ENCODE measurements at regions not wholly inside any gene's neighbourhood (a gene's known extent, or its start where the extent isn't known, plus 50 kb on each side); places are given as distances from the start of the nearest gene placed in this dataset.

GRCh38 chr20:56945057-56945456 is 316.0 kb downstream of the TFAP2C start:
- ChIA-PET RAD21 (ENCODE audit: low non-redundant PET in 1 of 2, low total read pairs in 2 of 2, uncharacterized antibody in 2 of 2, unreplicated experiment in 2 of 2) (no interaction called here), CTCF (interaction anchor here (0.9 to 1.0 kb wide), 2 partner anchors 101 to 316 kb away, joined by 4 read pairs; partner anchors contain the start of gene TFAP2C), POLR2A (no interaction called here)
- no peaks in the 10 kb centered on the region for H3K79me2 ChIP-seq (ENCODE audit: insufficient read depth, low read length)
- ATAC-seq (no peak), DNase-seq (ENCODE audit: low read depth, low spot score) (no peak)
- H4K20me1 ChIP-seq (ENCODE audit: insufficient read depth): no peaks in the 10 kb centered on the region
- no peak overlapping the region for H3K4me2 ChIP-seq (ENCODE audit: low read length)
- no peak overlapping the region for H3K27ac ChIP-seq (ENCODE audit: low read depth, low read length)
- no peaks in the 10 kb centered on the region for H3K36me3 ChIP-seq (ENCODE audit: control insufficient read depth in 1 of 2, insufficient read depth in 2 of 2, low read length in 2 of 2)
- H3K9me2 ChIP-seq (ENCODE audit: insufficient read depth): no peaks in the 10 kb centered on the region
- no peak overlapping the region for H2AFZ ChIP-seq (ENCODE audit: low read depth, low read length, poor library complexity, severe bottlenecking)
- no TSS peak for BruUV-seq (replicated peaks)
- intact Hi-C loops (cut with micrococcal nuclease): no loop called here
- no peak overlapping the region for H3K4me3 ChIP-seq (replicated peaks in 1 of 2; ENCODE audit: low read depth in 1 of 2, low read length in 2 of 2)
- TF ChIP-seq RAD21 (IDR thresholded peaks at IDR 0.05; ENCODE audit: low read depth): peak; percentile 16; the same call in 1 of the 2 replicates
- no peak for TF ChIP-seq SIN3A (IDR thresholded peaks at IDR 0.05; ENCODE audit: low read depth)
- peaks cover 12% of the 10 kb centered on the region for H3K27me3 ChIP-seq (ENCODE audit: insufficient read depth, low read length)
- H3K9ac ChIP-seq (ENCODE audit: low read length): no peak overlapping the region
- H3K4me1 ChIP-seq (ENCODE audit: control insufficient read depth in 1 of 2, insufficient read depth in 2 of 2, low read length in 2 of 2): no peaks in the 10 kb centered on the region
- H3K9me3 ChIP-seq (ENCODE audit: control insufficient read depth in 1 of 2, insufficient read depth in 1 of 2, low read depth in 1 of 2, low read length in 2 of 2): no peaks in the 10 kb centered on the region

GRCh38 chr20:56945901-56946300 is 316.8 kb downstream of the TFAP2C start:
- DNase-seq (ENCODE audit: low read depth, low spot score) (no peak), ATAC-seq (no peak)
- RAD21 ChIA-PET (ENCODE audit: low non-redundant PET in 1 of 2, low total read pairs in 2 of 2, uncharacterized antibody in 2 of 2, unreplicated experiment in 2 of 2): no interaction called here
- POLR2A ChIA-PET: no interaction called here
- H2AFZ ChIP-seq (ENCODE audit: low read depth, low read length, poor library complexity, severe bottlenecking): no peak overlapping the region
- H3K36me3 ChIP-seq (ENCODE audit: control insufficient read depth in 1 of 2, insufficient read depth in 2 of 2, low read length in 2 of 2): no peaks in the 10 kb centered on the region
- no peaks in the 10 kb centered on the region for H3K9me3 ChIP-seq (ENCODE audit: control insufficient read depth in 1 of 2, insufficient read depth in 1 of 2, low read depth in 1 of 2, low read length in 2 of 2)
- intact Hi-C loops (cut with micrococcal nuclease): no loop called here
- no peak overlapping the region for H3K27ac ChIP-seq (ENCODE audit: low read depth, low read length)
- no TSS peak for BruUV-seq (replicated peaks)
- TF ChIP-seq ATF3 (IDR thresholded peaks at IDR 0.05) (no peak), CTCF (IDR thresholded peaks at IDR 0.05 in 2 of 3, conservative IDR thresholded peaks at IDR 0.05 in 1 of 3; ENCODE audit: borderline replicate concordance in 1 of 3, insufficient read depth in 1 of 3, low read depth in 2 of 3, low read length in 2 of 3) (no peak), CBX3 (IDR thresholded peaks at IDR 0.05; ENCODE audit: low read depth) (no peak), MAX (IDR thresholded peaks at IDR 0.05) (no peak), RAD21 (IDR thresholded peaks at IDR 0.05; ENCODE audit: low read depth) (no peak), ZNF274 (IDR thresholded peaks at IDR 0.05; ENCODE audit: low read depth, low read length) (no peak), SIN3A (IDR thresholded peaks at IDR 0.05; ENCODE audit: low read depth) (no peak), EZH2phosphoT487 (IDR thresholded peaks at IDR 0.05; ENCODE audit: borderline replicate concordance) (no peak), TCF7L2 (IDR thresholded peaks at IDR 0.05; ENCODE audit: borderline replicate concordance, extremely low read depth, insufficient read depth, insufficient read length) (no peak), POLR2AphosphoS5 (IDR thresholded peaks at IDR 0.05; ENCODE audit: low read depth, low read length) (no peak), EGR1 (IDR thresholded peaks at IDR 0.05; ENCODE audit: low read depth) (no peak), ZFX (IDR thresholded peaks at IDR 0.05) (no peak), ELF1 (IDR thresholded peaks at IDR 0.05; ENCODE audit: borderline replicate concordance, low read depth) (no peak), CEBPB (IDR thresholded peaks at IDR 0.05; ENCODE audit: low read depth) (no peak), EZH2 (IDR thresholded peaks at IDR 0.05) (no peak), POLR2A (IDR thresholded peaks at IDR 0.05; ENCODE audit: borderline replicate concordance, extremely low read depth, insufficient read depth, insufficient read length) (no peak)
- no peaks in the 10 kb centered on the region for H3K4me1 ChIP-seq (ENCODE audit: control insufficient read depth in 1 of 2, insufficient read depth in 2 of 2, low read length in 2 of 2)
- H3K27me3 ChIP-seq (ENCODE audit: insufficient read depth, low read length): peaks cover 12% of the 10 kb centered on the region
- no peak overlapping the region for H3K4me2 ChIP-seq (ENCODE audit: low read length)
- CTCF ChIA-PET: no interaction called here
- no peak overlapping the region for H3K9ac ChIP-seq (ENCODE audit: low read length)
- H3K79me2 ChIP-seq (ENCODE audit: insufficient read depth, low read length): no peaks in the 10 kb centered on the region
- no peaks in the 10 kb centered on the region for H4K20me1 ChIP-seq (ENCODE audit: insufficient read depth)
- H3K4me3 ChIP-seq (replicated peaks in 1 of 2; ENCODE audit: low read depth in 1 of 2, low read length in 2 of 2): no peak overlapping the region
- H3K9me2 ChIP-seq (ENCODE audit: insufficient read depth): no peaks in the 10 kb centered on the region
